WTC11 (cell line): ENCODE measurements at regions not wholly inside any gene's neighbourhood (a gene's known extent, or its start where the extent isn't known, plus 50 kb on each side); places are given as distances from the start of the nearest gene placed in this dataset.

ENCODE experiments used
- CREB1 ChIP-seq: sonication (generic); formaldehyde crosslinking; IDR thresholded peaks from 2 replicates; pipeline ENCODE4 v1.8.0; 2023; ENCODE audit warnings: mild to moderate bottlenecking, missing genetic modification reagents
- ELF4 ChIP-seq: sonication (generic); formaldehyde crosslinking; IDR thresholded peaks from 2 replicates; pipeline ENCODE4 v1.8.1; 2022; ENCODE audit warnings: low read depth, mild to moderate bottlenecking, moderate library complexity, missing genetic modification reagents
- ESRRA ChIP-seq: sonication (generic); formaldehyde crosslinking; IDR thresholded peaks from 2 replicates; pipeline ENCODE4 v1.8.1; 2022; ENCODE audit warnings: mild to moderate bottlenecking, missing genetic modification reagents, borderline replicate concordance
- SP1 ChIP-seq: sonication (generic); formaldehyde crosslinking; conservative IDR thresholded peaks from 2 replicates; pipeline ENCODE4 v1.8.1; 2022; ENCODE audit warnings: missing genetic modification reagents
- ZBTB21 ChIP-seq: sonication (generic); formaldehyde crosslinking; IDR thresholded peaks from 2 replicates; pipeline ENCODE4 v1.8.1; 2023; ENCODE audit warnings: mild to moderate bottlenecking, missing genetic modification reagents, borderline replicate concordance
- ZNF138 ChIP-seq: sonication (generic); formaldehyde crosslinking; conservative IDR thresholded peaks from 2 replicates; pipeline ENCODE4 v1.8.1; 2022; ENCODE audit warnings: mild to moderate bottlenecking, moderate library complexity, missing genetic modification reagents
- ZNF423 ChIP-seq: fragments of 250-450 bp; sonication (Bioruptor Pico); IDR thresholded peaks from 2 replicates; pipeline ENCODE4 v2.1.2; 2022; ENCODE audit warnings: mild to moderate bottlenecking, moderate library complexity
- TF ChIP-seq, protein P1 (sequence below): fragments of 200-600 bp; IDR thresholded peaks from 2 replicates; pipeline ENCODE4 v1.8.0; 2022; ENCODE audit warnings: antibody characterized with exemption
- TF ChIP-seq, protein P2 (sequence below): fragments of 250-450 bp; sonication (Bioruptor Pico); IDR thresholded peaks from 2 replicates; pipeline ENCODE4 v1.9.0; 2021; ENCODE audit warnings: mild to moderate bottlenecking
- TF ChIP-seq, protein P3 (sequence below): sonication (generic); formaldehyde crosslinking; conservative IDR thresholded peaks from 2 replicates; pipeline ENCODE4 v1.8.1; 2023; ENCODE audit warnings: mild to moderate bottlenecking, low read depth, missing genetic modification reagents, moderate library complexity
- TF ChIP-seq, protein P4 (sequence below): sonication (generic); formaldehyde crosslinking; IDR thresholded peaks from 2 replicates; pipeline ENCODE4 v1.8.1; 2023; ENCODE audit warnings: mild to moderate bottlenecking, moderate library complexity, missing genetic modification reagents

DNA sequence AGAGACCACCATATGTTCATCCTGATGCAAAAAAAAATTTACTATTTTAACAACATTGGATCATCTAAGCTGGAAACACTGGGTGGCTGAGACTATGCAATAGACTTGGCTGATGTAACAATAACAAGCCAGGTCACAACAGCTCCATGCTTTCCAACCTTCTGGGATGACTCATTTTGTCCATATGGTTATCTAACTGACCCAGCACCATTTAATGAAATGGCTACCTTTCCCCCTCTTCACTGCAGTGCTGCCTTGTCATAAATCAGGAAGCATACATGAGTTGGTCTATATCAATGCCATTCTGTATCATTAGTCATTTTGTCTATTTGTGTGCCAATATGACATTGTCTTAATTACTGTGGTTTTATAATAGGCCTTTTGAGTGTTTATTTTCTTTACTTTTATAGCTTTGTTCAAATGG, 217.6 kb upstream of the KCNJ16 start:
- TF ChIP-seq, protein P1, sequence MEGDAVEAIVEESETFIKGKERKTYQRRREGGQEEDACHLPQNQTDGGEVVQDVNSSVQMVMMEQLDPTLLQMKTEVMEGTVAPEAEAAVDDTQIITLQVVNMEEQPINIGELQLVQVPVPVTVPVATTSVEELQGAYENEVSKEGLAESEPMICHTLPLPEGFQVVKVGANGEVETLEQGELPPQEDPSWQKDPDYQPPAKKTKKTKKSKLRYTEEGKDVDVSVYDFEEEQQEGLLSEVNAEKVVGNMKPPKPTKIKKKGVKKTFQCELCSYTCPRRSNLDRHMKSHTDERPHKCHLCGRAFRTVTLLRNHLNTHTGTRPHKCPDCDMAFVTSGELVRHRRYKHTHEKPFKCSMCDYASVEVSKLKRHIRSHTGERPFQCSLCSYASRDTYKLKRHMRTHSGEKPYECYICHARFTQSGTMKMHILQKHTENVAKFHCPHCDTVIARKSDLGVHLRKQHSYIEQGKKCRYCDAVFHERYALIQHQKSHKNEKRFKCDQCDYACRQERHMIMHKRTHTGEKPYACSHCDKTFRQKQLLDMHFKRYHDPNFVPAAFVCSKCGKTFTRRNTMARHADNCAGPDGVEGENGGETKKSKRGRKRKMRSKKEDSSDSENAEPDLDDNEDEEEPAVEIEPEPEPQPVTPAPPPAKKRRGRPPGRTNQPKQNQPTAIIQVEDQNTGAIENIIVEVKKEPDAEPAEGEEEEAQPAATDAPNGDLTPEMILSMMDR: no peak
- TF ChIP-seq ZNF423 (no peak), ZBTB21 (CRISPR knock-in tag) (no peak), ESRRA (no peak), CREB1 (no peak), SP1 (no peak), ELF4 (no peak), ZNF138 (no peak)
- TF ChIP-seq, protein P2, sequence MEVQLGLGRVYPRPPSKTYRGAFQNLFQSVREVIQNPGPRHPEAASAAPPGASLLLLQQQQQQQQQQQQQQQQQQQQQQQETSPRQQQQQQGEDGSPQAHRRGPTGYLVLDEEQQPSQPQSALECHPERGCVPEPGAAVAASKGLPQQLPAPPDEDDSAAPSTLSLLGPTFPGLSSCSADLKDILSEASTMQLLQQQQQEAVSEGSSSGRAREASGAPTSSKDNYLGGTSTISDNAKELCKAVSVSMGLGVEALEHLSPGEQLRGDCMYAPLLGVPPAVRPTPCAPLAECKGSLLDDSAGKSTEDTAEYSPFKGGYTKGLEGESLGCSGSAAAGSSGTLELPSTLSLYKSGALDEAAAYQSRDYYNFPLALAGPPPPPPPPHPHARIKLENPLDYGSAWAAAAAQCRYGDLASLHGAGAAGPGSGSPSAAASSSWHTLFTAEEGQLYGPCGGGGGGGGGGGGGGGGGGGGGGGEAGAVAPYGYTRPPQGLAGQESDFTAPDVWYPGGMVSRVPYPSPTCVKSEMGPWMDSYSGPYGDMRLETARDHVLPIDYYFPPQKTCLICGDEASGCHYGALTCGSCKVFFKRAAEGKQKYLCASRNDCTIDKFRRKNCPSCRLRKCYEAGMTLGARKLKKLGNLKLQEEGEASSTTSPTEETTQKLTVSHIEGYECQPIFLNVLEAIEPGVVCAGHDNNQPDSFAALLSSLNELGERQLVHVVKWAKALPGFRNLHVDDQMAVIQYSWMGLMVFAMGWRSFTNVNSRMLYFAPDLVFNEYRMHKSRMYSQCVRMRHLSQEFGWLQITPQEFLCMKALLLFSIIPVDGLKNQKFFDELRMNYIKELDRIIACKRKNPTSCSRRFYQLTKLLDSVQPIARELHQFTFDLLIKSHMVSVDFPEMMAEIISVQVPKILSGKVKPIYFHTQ (CRISPR knock-in tag): no peak
- TF ChIP-seq, protein P3, sequence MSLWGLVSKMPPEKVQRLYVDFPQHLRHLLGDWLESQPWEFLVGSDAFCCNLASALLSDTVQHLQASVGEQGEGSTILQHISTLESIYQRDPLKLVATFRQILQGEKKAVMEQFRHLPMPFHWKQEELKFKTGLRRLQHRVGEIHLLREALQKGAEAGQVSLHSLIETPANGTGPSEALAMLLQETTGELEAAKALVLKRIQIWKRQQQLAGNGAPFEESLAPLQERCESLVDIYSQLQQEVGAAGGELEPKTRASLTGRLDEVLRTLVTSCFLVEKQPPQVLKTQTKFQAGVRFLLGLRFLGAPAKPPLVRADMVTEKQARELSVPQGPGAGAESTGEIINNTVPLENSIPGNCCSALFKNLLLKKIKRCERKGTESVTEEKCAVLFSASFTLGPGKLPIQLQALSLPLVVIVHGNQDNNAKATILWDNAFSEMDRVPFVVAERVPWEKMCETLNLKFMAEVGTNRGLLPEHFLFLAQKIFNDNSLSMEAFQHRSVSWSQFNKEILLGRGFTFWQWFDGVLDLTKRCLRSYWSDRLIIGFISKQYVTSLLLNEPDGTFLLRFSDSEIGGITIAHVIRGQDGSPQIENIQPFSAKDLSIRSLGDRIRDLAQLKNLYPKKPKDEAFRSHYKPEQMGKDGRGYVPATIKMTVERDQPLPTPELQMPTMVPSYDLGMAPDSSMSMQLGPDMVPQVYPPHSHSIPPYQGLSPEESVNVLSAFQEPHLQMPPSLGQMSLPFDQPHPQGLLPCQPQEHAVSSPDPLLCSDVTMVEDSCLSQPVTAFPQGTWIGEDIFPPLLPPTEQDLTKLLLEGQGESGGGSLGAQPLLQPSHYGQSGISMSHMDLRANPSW (CRISPR knock-in tag): no peak
- TF ChIP-seq, protein P4, sequence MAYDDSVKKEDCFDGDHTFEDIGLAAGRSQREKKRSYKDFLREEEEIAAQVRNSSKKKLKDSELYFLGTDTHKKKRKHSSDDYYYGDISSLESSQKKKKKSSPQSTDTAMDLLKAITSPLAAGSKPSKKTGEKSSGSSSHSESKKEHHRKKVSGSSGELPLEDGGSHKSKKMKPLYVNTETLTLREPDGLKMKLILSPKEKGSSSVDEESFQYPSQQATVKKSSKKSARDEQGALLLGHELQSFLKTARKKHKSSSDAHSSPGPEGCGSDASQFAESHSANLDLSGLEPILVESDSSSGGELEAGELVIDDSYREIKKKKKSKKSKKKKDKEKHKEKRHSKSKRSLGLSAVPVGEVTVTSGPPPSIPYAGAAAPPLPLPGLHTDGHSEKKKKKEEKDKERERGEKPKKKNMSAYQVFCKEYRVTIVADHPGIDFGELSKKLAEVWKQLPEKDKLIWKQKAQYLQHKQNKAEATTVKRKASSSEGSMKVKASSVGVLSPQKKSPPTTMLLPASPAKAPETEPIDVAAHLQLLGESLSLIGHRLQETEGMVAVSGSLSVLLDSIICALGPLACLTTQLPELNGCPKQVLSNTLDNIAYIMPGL (CRISPR knock-in tag): no peak
